ENCODE measurements at regions not wholly inside any gene's neighbourhood (a gene's known extent, or its start where the extent isn't known, plus 50 kb on each side); places are given as distances from the start of the nearest gene placed in this dataset.

DNA sequence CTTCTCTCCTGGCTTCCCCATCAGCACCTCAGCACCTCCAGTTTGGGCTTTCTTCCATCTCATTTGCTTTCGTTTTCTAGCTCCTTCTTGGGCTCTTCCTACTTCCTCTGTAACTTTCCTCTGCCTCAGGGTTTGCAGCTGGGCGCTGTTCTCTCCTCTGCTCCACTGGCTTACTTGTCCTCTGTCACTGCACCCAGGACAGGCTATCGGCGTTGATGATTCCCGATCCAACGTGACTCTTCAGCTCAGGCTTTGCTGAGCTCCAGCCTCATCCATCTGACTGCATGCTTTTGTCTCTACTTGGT is 362.4 kb downstream of the CYRIA start:
- H3K27me3 ChIP-seq (replicated peaks) = no peaks in the 10 kb centered on the region
- no peak overlapping the region for H3K27ac ChIP-seq
- no peak for DNase-seq
- TF ChIP-seq, protein P1, sequence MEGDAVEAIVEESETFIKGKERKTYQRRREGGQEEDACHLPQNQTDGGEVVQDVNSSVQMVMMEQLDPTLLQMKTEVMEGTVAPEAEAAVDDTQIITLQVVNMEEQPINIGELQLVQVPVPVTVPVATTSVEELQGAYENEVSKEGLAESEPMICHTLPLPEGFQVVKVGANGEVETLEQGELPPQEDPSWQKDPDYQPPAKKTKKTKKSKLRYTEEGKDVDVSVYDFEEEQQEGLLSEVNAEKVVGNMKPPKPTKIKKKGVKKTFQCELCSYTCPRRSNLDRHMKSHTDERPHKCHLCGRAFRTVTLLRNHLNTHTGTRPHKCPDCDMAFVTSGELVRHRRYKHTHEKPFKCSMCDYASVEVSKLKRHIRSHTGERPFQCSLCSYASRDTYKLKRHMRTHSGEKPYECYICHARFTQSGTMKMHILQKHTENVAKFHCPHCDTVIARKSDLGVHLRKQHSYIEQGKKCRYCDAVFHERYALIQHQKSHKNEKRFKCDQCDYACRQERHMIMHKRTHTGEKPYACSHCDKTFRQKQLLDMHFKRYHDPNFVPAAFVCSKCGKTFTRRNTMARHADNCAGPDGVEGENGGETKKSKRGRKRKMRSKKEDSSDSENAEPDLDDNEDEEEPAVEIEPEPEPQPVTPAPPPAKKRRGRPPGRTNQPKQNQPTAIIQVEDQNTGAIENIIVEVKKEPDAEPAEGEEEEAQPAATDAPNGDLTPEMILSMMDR (IDR thresholded peaks at IDR 0.05; ENCODE audit: low read depth, low read length, missing control alignments) = no peak
- no peaks in the 10 kb centered on the region for H3K36me3 ChIP-seq (replicated peaks)
- in situ Hi-C loops (cut with HindIII; ENCODE audit: low pct_ligation_motif_present, low sequenced_read_pairs) = no loop called here
- H3K4me3 ChIP-seq (ENCODE audit: low read depth, low read length) = no peak overlapping the region

DNA sequence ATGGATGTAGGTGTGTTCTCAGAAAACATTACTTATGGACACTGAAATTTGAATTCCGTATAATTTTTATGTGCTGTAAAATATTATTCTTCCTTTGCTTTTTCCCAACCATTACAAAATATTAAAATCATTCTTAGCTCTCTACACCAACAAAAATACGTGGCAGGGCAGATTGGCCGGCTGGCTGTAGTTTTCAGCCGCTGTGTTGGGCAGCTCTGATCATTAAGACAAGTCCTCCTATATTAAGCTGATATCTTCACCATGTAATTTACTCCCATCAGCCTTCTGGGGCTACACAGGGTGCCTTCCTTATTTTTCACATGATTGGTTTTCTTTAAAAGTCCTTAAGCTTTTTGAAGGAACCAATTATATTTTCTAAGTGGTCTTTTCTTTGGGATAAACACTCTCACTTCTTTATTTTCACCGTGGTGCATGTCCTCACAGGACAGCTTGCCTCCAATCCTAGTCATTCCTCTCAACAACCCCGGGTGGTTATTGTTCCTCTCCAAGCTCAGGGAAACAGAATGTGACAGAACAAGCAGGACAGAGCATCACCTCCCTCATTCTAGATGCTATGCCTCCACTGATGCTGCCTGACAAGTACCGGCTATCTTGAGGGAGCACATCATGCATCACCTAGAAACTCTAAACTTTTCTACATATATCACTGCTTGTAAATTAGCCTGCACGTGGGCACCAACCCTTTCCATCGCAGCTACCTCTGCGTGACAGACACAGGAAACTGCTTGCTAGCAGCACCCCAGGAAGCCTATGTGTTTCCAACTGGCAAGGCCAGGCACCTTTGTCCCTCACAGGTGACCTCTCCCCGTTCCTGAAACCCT is 362.3 kb downstream of the MYCN start:
- Histone ChIP-seq H3K36me3 (replicated peaks) (no peaks in the 10 kb centered on the region), H3K4me3 (ENCODE audit: low read depth, low read length) (no peak overlapping the region), H3K27ac (no peak overlapping the region), H3K27me3 (replicated peaks) (no peaks in the 10 kb centered on the region)
- DNase-seq = no peak
- in situ Hi-C loops (cut with HindIII; ENCODE audit: low pct_ligation_motif_present, low sequenced_read_pairs) = no loop called here
- TF ChIP-seq, protein P1 (IDR thresholded peaks at IDR 0.05; ENCODE audit: low read depth, low read length, missing control alignments) = no peak

DNA sequence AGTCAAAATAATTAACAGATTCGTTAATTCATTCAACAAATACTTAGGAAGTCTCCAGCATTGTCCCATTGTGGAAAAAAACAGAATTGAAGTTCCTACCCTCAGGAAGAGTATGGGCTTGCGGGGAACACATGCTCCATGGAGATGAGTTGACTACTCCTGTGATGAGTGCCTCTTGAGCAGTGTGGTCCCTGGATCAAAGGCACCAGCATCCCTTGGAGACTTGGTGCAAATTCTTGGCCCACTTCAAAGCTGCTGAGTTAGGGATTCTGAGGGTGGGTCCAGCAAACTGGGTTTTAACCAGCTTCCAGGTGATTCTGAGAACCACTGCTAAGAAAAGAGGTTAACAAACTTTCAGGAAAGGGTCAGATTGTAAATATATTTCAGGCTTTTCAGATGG is 361.6 kb downstream of the MYCN start:
- no peak overlapping the region for H3K27ac ChIP-seq
- H3K36me3 ChIP-seq (replicated peaks) = no peaks in the 10 kb centered on the region
- H3K27me3 ChIP-seq (replicated peaks) = no peaks in the 10 kb centered on the region
- in situ Hi-C loops (cut with HindIII; ENCODE audit: low pct_ligation_motif_present, low sequenced_read_pairs) = no loop called here
- TF ChIP-seq, protein P1 (IDR thresholded peaks at IDR 0.05; ENCODE audit: low read depth, low read length, missing control alignments) = no peak
- H3K4me3 ChIP-seq (ENCODE audit: low read depth, low read length) = no peak overlapping the region
- no peak for DNase-seq

DNA sequence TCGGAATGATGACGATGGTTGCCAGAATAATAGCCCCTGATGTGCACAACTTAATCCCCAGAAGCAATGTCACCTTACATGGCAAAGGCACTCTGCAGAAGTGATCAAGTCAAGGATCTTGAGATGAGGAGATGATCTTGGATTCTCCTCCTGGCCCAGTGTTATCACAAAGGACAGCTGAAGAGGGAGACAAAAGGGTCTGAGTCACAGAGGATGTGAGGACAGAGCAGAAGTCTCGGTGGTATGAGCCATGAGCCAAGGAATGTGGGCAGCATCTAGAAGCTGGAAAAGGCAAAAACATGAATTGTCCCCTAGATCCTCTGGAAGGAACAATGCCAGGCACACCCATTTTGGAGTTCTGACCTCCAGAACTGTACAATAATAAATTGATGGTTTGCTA is 358.5 kb downstream of the MYCN start:
- Histone ChIP-seq H3K27me3 (replicated peaks) (no peaks in the 10 kb centered on the region), H3K27ac (no peak overlapping the region), H3K36me3 (replicated peaks) (no peaks in the 10 kb centered on the region), H3K4me3 (ENCODE audit: low read depth, low read length) (no peak overlapping the region)
- in situ Hi-C loops (cut with HindIII; ENCODE audit: low pct_ligation_motif_present, low sequenced_read_pairs) = no loop called here
- DNase-seq = no peak
- TF ChIP-seq, protein P1 (IDR thresholded peaks at IDR 0.05; ENCODE audit: low read depth, low read length, missing control alignments) = no peak

DNA sequence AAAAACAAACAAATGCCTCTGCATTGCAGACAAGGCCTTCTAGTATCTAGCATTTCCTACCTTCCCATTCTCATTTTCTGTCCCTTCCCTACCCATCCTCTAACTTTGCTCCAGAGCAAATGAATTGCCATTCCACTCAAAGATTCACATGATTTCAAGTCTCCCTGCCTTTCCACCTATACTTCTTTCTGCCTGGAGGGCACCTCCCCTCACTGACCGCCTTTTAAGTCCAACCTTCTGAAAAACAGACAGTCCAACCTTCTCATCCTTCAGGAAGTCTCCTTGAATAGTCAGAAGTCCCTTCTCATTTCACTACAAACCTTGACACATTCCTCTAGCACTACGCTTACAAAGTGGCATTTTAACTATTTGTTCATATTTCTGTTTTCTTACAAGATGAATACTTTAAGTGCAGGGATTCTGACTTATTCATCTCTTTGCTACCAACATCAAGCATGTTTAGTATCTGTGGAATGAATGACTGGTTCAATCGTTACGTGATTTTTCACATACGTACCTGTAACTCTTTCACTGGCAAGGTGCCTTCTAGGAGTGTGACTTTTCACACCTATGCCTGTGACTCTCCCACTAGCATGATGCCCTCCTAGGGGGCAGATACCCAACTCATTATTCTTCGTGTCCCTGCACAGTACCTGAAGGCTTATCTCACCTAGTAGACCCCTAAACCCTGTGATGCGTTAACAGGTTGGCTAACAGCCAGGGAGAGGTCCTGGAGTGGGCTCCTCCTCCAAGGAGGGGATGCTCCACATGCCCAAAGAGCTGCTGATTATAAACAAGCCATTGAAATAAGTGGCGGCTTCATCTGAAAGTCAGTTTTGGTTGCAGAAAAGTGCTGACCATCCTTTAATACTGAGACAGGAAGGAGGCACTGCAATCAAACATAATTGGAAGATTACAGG is 356.2 kb downstream of the MYCN start:
- TF ChIP-seq, protein P1 (IDR thresholded peaks at IDR 0.05; ENCODE audit: low read depth, low read length, missing control alignments) = no peak
- DNase-seq = no peak
- Histone ChIP-seq H3K27ac (no peak overlapping the region), H3K27me3 (replicated peaks) (no peaks in the 10 kb centered on the region), H3K36me3 (replicated peaks) (no peaks in the 10 kb centered on the region), H3K4me3 (ENCODE audit: low read depth, low read length) (no peak overlapping the region)
- in situ Hi-C loops (cut with HindIII; ENCODE audit: low pct_ligation_motif_present, low sequenced_read_pairs) = no loop called here

All from brain microvascular endothelial cell (primary cell).